Cardiac fibroblast (primary cell): ENCODE measurements at regions not wholly inside any gene's neighbourhood (a gene's known extent, or its start where the extent isn't known, plus 50 kb on each side); places are given as distances from the start of the nearest gene placed in this dataset.

Experiments used
- DNase-seq, 2 donors: peaks; one replicate each; pipeline versions ENCODE4 v3.0.0 to v3.0.0-alpha.2; 2010; ENCODE audit warnings: low read depth in 2 of 2
- H3K4me3 ChIP-seq, 2 donors: replicated peaks in 1 of 2; 1 replicate in 1 of 2; 2 replicates in 1 of 2; pipeline ENCODE4 v1.5.1; 2011; ENCODE audit warnings: low read depth in 2 of 2, low read length in 2 of 2, mild to moderate bottlenecking in 2 of 2, moderate library complexity in 1 of 2
- TF ChIP-seq, protein P1 (sequence below): IDR thresholded peaks from one replicate; pipeline ENCODE4 v1.5.1; 2011; ENCODE audit warnings: low read depth, mild to moderate bottlenecking, low read length, inconsistent platforms

DNA sequence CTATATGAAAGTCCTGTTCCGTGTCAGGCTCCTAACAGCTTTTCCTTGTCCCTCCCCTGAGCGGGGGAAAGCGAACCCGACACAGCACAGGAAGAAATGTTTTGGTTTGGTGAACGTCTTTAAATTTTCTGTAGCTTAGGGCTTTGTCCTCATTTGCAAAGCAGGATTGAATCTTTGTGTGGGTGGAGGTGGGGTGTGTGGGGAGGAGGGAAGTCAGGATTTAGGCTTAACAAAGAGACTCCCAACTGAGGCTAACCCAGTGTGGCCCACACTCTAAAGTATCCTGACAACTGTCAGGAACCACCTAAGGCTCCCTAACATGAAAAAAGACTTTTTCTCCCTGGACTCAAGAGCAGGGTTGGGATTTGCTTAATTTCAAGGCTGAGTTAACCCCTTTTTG is 376.2 kb upstream of the C1orf174 start:
- TF ChIP-seq, protein P1, sequence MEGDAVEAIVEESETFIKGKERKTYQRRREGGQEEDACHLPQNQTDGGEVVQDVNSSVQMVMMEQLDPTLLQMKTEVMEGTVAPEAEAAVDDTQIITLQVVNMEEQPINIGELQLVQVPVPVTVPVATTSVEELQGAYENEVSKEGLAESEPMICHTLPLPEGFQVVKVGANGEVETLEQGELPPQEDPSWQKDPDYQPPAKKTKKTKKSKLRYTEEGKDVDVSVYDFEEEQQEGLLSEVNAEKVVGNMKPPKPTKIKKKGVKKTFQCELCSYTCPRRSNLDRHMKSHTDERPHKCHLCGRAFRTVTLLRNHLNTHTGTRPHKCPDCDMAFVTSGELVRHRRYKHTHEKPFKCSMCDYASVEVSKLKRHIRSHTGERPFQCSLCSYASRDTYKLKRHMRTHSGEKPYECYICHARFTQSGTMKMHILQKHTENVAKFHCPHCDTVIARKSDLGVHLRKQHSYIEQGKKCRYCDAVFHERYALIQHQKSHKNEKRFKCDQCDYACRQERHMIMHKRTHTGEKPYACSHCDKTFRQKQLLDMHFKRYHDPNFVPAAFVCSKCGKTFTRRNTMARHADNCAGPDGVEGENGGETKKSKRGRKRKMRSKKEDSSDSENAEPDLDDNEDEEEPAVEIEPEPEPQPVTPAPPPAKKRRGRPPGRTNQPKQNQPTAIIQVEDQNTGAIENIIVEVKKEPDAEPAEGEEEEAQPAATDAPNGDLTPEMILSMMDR = no peak
- no peak overlapping the region for H3K4me3 ChIP-seq
- no peak for DNase-seq

DNA sequence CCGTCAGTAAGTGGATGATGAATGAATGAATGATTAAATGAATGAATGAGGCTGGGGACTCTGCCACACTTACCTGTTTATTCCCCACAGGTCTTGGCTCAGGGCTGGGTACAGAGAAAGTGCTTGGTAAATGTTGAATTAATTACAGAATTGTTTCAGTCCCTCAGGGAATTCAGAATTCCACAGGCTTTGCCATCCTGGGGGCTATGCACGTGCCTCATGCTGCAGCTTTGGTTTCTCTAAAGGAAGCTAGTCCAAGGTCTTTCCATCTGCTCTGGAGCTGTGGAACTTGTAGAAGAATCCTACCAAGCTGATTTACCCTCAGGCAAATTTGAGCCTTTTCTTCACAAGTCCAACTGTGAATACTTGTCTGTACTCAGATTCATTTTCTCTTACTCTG is 376.8 kb upstream of the AJAP1 start:
- DNase-seq = no peak
- TF ChIP-seq, protein P1 = no peak
- no peak overlapping the region for H3K4me3 ChIP-seq

DNA sequence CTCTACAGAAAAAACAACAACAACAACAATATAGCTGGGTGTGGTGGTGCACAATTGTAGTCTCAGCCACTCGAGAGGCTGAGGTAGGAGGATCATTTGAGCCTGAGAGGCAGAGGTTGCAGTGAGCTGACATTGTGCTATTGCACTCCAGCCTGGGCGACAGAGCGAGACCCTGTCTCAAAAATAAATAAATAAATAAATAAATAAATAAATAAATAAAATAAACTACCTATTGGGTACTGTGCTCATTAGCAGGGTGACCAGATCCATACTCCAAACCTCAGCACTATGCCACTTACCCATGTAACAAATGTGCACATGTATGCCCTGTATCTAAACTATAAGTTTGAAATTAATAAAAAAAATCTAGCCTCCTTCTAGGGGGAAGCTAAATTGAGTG is 369.4 kb upstream of the AJAP1 start:
- TF ChIP-seq, protein P1 = no peak
- H3K4me3 ChIP-seq = no peak overlapping the region
- DNase-seq = no peak

DNA sequence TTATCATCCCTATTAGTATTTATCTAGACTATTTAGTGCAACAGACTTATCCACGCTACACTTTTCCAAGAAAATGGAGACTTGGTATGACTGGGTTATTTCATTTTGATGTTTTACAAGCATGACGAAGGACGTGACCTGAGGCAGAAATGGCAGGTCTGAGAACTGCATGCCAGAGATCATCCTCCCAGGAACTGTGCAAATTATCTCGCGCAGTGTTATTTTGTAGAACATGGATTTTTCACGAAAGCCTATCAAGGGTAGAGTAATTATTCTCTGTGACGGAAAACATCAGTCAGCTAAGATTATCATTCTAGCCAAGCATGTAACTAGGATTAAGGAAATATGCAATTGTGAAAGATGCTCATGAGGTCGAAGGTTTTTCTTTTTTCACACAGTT is 361.5 kb upstream of the AJAP1 start:
- no peak overlapping the region for H3K4me3 ChIP-seq
- TF ChIP-seq, protein P1 = no peak
- DNase-seq = no peak

DNA sequence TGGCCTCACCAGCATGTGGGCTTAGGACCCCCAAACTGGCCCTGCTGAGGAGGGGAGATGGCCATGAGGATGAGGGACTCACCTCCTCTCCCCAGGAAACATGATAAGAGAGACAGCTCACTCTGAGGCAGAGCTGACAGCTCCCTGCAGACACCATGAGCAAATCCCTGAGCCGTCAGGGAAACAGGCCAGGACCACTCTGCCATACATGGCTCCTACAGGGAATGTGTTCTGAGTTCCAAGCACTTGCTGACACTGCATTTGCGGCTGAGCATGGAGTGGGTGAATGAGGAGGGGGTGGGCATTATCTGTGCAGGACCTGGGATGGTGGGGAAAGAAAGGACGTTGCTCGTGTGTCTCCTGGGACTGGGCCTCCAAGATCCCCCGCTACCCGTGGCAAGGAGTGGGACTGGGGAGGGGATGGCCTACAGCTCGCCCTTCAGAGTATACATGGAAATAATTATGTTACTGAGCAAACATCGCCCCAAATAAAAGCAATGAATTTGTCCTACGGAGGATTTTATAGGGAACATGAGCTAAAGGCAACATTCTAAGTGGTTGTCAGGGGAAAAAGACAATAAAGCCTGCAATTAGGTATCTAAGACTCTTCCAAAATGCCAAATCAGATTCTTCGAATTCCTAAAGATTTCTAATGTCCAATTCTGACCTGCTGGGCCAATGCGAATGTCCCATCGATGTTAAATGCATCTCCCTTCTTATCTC is 355.9 kb upstream of the AJAP1 start:
- TF ChIP-seq, protein P1 = no peak
- DNase-seq = no peak
- no peak overlapping the region for H3K4me3 ChIP-seq

DNA sequence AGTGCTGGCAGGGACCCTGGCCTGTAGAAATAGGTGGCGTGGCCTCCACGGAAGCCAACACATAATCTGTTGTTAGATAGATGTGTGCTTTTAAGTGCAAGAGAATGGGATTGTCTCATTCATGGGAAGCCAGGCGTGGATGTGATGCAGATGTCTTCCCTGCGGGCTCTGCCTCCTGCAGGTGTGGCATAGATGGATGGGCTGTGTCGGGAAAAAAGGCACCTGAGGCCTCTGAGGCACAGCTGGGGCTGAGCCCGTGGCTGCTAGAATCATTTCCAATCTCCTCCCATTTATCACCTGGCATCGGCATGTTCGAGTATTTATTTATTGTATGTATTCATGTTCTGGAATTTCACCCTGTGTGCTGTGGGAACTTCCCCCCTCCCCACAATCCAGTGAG is 353.4 kb upstream of the AJAP1 start:
- DNase-seq = no peak
- TF ChIP-seq, protein P1 = no peak
- H3K4me3 ChIP-seq = no peak overlapping the region

DNA sequence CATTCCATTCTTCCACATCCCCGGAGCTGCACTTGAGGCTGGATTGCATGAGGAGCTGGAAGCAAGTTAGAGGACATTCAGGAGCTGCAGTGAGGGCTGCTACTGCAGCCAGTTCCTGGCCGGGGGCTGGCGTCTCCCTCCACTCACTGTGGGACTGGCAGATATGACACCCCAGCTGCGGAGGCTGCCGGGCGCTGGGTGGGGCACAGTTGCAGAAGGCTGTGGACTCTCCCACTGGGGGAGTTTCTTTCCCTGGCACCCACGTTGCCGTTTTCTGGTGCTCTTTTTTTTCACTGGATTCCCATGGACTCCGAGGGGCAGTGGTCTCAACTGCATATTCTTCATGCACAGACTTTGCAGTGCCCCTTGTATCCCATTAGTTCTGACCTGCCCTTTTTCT is 351.1 kb upstream of the AJAP1 start:
- TF ChIP-seq, protein P1 = no peak
- no peak overlapping the region for H3K4me3 ChIP-seq
- DNase-seq = no peak
